ENCODE measurements at regions not wholly inside any gene's neighbourhood (a gene's known extent, or its start where the extent isn't known, plus 50 kb on each side); places are given as distances from the start of the nearest gene placed in this dataset.

GRCh38 chr13:105232439-105232838 lies 1303.0 kb downstream of the EFNB2 start:
- H3K27ac ChIP-seq, result no peak overlapping the region
- intact Hi-C loops (cut with DNase I; ENCODE audit: low total_unique reads), result no loop called here
- TF ChIP-seq POLR2A (IDR thresholded peaks at IDR 0.05), result no peak
- TF ChIP-seq CTCF (IDR thresholded peaks at IDR 0.05), result no peak
- H3K36me3 ChIP-seq (ENCODE audit: low read depth, missing control alignments), result no peaks in the 10 kb centered on the region
- no peaks in the 10 kb centered on the region for H3K27me3 ChIP-seq
- no peak overlapping the region for H3K4me3 ChIP-seq
- H3K9me3 ChIP-seq, result no peaks in the 10 kb centered on the region
- no peak for DNase-seq
- H3K4me1 ChIP-seq, result no peaks in the 10 kb centered on the region
- WGBS, 2 donors, result 66 to 72% methylated on average over 5 of the region's 5 CpGs

GRCh38 chr13:105232006-105232405 lies 1303.5 kb downstream of the EFNB2 start:
- TF ChIP-seq CTCF (IDR thresholded peaks at IDR 0.05), result no peak
- no peak for TF ChIP-seq POLR2A (IDR thresholded peaks at IDR 0.05)
- DNase-seq, result no peak
- H3K4me3 ChIP-seq, result no peak overlapping the region
- H3K9me3 ChIP-seq, result no peaks in the 10 kb centered on the region
- H3K36me3 ChIP-seq (ENCODE audit: low read depth, missing control alignments), result no peaks in the 10 kb centered on the region
- WGBS, 2 donors, result 83 to 86% methylated on average over 7 of the region's 7 CpGs
- intact Hi-C loops (cut with DNase I; ENCODE audit: low total_unique reads), result no loop called here
- H3K27me3 ChIP-seq, result no peaks in the 10 kb centered on the region
- H3K27ac ChIP-seq, result no peak overlapping the region
- no peaks in the 10 kb centered on the region for H3K4me1 ChIP-seq

DNA sequence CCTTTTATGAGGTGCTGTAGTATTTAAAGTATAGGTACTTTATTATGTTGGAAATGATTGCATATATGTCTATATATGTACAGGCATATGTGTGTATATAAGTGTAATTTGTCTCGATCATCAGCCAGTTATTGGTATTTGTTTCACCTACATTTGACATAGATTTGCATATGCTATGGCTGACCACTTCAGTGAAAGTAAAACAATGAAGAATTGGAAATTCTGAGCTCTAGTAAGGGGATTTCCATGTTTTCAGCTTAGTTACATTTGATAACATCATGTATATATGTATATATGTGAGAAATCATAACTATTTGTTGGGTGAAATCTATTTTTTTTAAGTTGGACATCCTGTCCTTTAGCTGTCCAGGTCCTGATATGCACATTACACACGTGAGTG lies 1303.9 kb downstream of the EFNB2 start:
- intact Hi-C loops (cut with DNase I; ENCODE audit: low total_unique reads), result no loop called here
- H3K27ac ChIP-seq, result no peak overlapping the region
- no peaks in the 10 kb centered on the region for H3K27me3 ChIP-seq
- no peak for TF ChIP-seq POLR2A (IDR thresholded peaks at IDR 0.05)
- no peak for TF ChIP-seq CTCF (IDR thresholded peaks at IDR 0.05)
- H3K4me1 ChIP-seq, result no peaks in the 10 kb centered on the region
- no peaks in the 10 kb centered on the region for H3K9me3 ChIP-seq
- H3K4me3 ChIP-seq, result no peak overlapping the region
- no peaks in the 10 kb centered on the region for H3K36me3 ChIP-seq (ENCODE audit: low read depth, missing control alignments)
- WGBS, 2 donors, result 89 to 91% methylated on average over 2 of the region's 2 CpGs
- DNase-seq, result no peak

DNA sequence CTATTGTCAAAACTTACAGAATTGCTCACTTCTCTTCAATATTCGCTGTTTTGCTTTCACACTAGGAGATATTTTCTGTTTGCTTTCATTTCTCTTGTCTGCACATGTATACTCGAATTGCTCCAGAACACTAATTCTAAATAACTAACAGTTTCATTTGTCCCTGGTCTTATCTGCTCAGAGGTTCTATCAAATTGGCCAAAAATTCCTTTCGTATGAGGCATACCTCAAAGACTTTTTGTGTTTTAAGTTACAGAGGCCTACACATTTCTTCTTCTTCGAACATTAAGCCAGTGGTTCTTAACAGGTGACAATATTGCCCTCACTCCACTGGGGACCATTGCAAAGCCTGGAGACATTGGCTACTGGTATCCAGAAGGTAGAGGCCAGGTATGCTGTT lies 1314.6 kb downstream of the EFNB2 start:
- Histone ChIP-seq H3K9me3 (no peaks in the 10 kb centered on the region), H3K4me1 (no peaks in the 10 kb centered on the region), H3K4me3 (no peak overlapping the region), H3K36me3 (ENCODE audit: low read depth, missing control alignments) (no peaks in the 10 kb centered on the region), H3K27me3 (no peaks in the 10 kb centered on the region), H3K27ac (no peak overlapping the region)
- DNase-seq, result no peak
- no peak for TF ChIP-seq CTCF (IDR thresholded peaks at IDR 0.05)
- no peak for TF ChIP-seq POLR2A (IDR thresholded peaks at IDR 0.05)
- intact Hi-C loops (cut with DNase I; ENCODE audit: low total_unique reads), result no loop called here
- WGBS, 2 donors, result 69 to 75% methylated on average over 4 of the region's 4 CpGs

DNA sequence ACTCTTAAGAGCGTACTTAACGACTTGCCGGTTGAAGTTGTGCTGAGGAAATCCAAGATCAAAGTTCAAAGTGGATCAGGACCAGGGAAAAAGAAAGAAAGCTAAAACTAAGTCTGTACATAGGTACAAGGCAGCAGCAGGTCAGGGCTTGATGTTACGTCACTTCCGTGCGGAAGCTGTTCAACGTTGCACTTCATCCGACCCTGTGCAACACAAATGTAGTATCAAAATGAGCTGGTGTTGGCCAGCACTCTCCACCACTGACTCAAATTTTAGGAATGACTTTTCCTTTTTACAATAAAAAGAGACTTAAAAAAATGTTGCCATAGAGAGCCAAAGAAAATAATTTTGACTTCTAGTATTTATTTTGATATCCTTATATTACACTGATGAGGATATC lies 1315.4 kb downstream of the EFNB2 start:
- no peak for DNase-seq
- H3K27me3 ChIP-seq, result no peaks in the 10 kb centered on the region
- H3K4me3 ChIP-seq, result no peak overlapping the region
- H3K27ac ChIP-seq, result no peak overlapping the region
- WGBS, 2 donors, result 81 to 85% methylated on average over 8 of the region's 8 CpGs
- TF ChIP-seq CTCF (IDR thresholded peaks at IDR 0.05), result no peak
- no peak for TF ChIP-seq POLR2A (IDR thresholded peaks at IDR 0.05)
- H3K9me3 ChIP-seq, result no peaks in the 10 kb centered on the region
- intact Hi-C loops (cut with DNase I; ENCODE audit: low total_unique reads), result no loop called here
- no peaks in the 10 kb centered on the region for H3K4me1 ChIP-seq
- no peaks in the 10 kb centered on the region for H3K36me3 ChIP-seq (ENCODE audit: low read depth, missing control alignments)
